HEK293T (cell line): ENCODE measurements at regions not wholly inside any gene's neighbourhood (a gene's known extent, or its start where the extent isn't known, plus 50 kb on each side); places are given as distances from the start of the nearest gene placed in this dataset.

Experiments
- CTCF ChIA-PET: fragments of 350-600 bp; formaldehyde crosslinking; extraction: SDS; loops from one replicate; lab custom pipeline; 2021; ENCODE audit warnings: antibody characterized with exemption, inconsistent platforms; lab: Yijun Ruan, JAX
- POLR2A ChIA-PET: fragments of 350-600 bp; formaldehyde crosslinking; extraction: SDS; loops from one replicate; lab custom pipeline; 2020; ENCODE audit warnings: antibody characterized with exemption, inconsistent platforms; lab: Yijun Ruan, JAX
- DNase-seq: peaks from one replicate; pipeline ENCODE4 v3.0.0; 2012; ENCODE audit warnings: mixed read lengths; ENCODE audit errors: extremely low spot score
- ARNT ChIP-seq: fragments of 450-650 bp; IDR thresholded peaks from 2 replicates; pipeline ENCODE4 v1.6.1; 2017; ENCODE audit warnings: mild to moderate bottlenecking
- BHLHE40 ChIP-seq: fragments of 450-650 bp; IDR thresholded peaks from 2 replicates; pipeline ENCODE4 v1.6.1; 2016; ENCODE audit warnings: mild to moderate bottlenecking, moderate library complexity, borderline replicate concordance
- CTBP1 ChIP-seq: fragments of 450-650 bp; IDR thresholded peaks from 2 replicates; pipeline ENCODE4 v1.6.1; 2016; ENCODE audit warnings: borderline replicate concordance
- ELF4 ChIP-seq: fragments of 450-650 bp; IDR thresholded peaks from 2 replicates; pipeline ENCODE4 v1.6.1; 2017; ENCODE audit warnings: antibody characterized with exemption
- FOXA1 ChIP-seq: fragments of 450-650 bp; IDR thresholded peaks from 2 replicates; pipeline ENCODE4 v1.6.1; 2016; ENCODE audit warnings: mild to moderate bottlenecking
- FOXK2 ChIP-seq: fragments of 450-650 bp; IDR thresholded peaks from 2 replicates; pipeline ENCODE4 v1.6.1; 2016; ENCODE audit warnings: mild to moderate bottlenecking
- FOXM1 ChIP-seq: fragments of 450-650 bp; IDR thresholded peaks from 2 replicates; pipeline ENCODE4 v1.6.1; 2017; ENCODE audit warnings: mild to moderate bottlenecking, borderline replicate concordance
- HDGF ChIP-seq: fragments of 450-650 bp; IDR thresholded peaks from 2 replicates; pipeline ENCODE4 v1.6.1; 2017; ENCODE audit warnings: antibody characterized with exemption, borderline replicate concordance
- L3MBTL2 ChIP-seq: fragments of 450-650 bp; conservative IDR thresholded peaks from 2 replicates; pipeline ENCODE4 v1.6.1; 2016; ENCODE audit warnings: mild to moderate bottlenecking
- LEF1 ChIP-seq: fragments of 450-650 bp; IDR thresholded peaks from 2 replicates; pipeline ENCODE4 v1.6.1; 2017; ENCODE audit warnings: mild to moderate bottlenecking, borderline replicate concordance
- NFRKB ChIP-seq: fragments of 450-650 bp; IDR thresholded peaks from 2 replicates; pipeline ENCODE4 v1.6.1; 2016; ENCODE audit warnings: mild to moderate bottlenecking, moderate library complexity
- SP1 ChIP-seq: fragments of 450-650 bp; IDR thresholded peaks from 2 replicates; pipeline ENCODE4 v1.6.1; 2017
- SUZ12 ChIP-seq: fragments of 450-650 bp; IDR thresholded peaks from 2 replicates; pipeline ENCODE4 v1.6.1; 2016; ENCODE audit warnings: mild to moderate bottlenecking
- TARDBP ChIP-seq: fragments of 450-650 bp; IDR thresholded peaks from 2 replicates; pipeline ENCODE4 v1.6.1; 2016
- ZNF384 ChIP-seq: fragments of 450-650 bp; IDR thresholded peaks from 2 replicates; pipeline ENCODE4 v1.6.1; 2016
- TF ChIP-seq, protein P1 (sequence below): fragments of 450-650 bp; IDR thresholded peaks from 2 replicates; pipeline ENCODE4 v1.6.1; 2016

- TF ChIP-seq TARDBP, result no peak
- TF ChIP-seq FOXK2, result no peak
- no peak for TF ChIP-seq ELF4
- no peak for TF ChIP-seq HDGF
- no peak for TF ChIP-seq ARNT
- TF ChIP-seq ZNF384, result no peak
- TF ChIP-seq, protein P1, sequence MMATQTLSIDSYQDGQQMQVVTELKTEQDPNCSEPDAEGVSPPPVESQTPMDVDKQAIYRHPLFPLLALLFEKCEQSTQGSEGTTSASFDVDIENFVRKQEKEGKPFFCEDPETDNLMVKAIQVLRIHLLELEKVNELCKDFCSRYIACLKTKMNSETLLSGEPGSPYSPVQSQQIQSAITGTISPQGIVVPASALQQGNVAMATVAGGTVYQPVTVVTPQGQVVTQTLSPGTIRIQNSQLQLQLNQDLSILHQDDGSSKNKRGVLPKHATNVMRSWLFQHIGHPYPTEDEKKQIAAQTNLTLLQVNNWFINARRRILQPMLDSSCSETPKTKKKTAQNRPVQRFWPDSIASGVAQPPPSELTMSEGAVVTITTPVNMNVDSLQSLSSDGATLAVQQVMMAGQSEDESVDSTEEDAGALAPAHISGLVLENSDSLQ, result no peak
- TF ChIP-seq CTBP1, result no peak
- no peak for TF ChIP-seq SUZ12
- TF ChIP-seq LEF1, result no peak
- TF ChIP-seq NFRKB, result no peak
- no peak for TF ChIP-seq FOXM1
- TF ChIP-seq FOXA1, result no peak
- TF ChIP-seq BHLHE40, result no peak
- no peak for TF ChIP-seq SP1
- no peak for DNase-seq
- CTCF ChIA-PET, result no interaction called here
- POLR2A ChIA-PET, result no interaction called here
These were observed 343.9 kb upstream of the MMADHC start for GRCh38 chr2:149931486-149931885.

DNA sequence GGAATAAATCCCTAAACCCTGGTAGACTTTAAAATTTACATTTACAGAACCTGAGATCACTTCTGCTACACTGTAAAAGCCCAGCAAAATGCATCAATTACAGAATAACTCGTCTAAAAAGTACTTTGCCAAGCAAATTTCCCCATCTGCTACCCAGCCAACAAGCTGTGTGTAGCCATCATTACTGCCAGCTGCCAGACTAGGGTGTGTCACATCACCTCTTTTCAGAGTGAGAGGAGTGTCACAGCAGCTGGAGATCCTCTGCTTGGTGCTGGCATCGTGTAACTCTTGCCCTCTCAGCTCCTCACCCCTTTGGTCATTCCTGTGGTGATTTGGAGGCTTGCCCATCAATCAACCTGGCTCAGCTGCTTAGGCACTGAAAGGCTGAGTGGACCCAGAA lies 340.4 kb upstream of the MMADHC start:
- POLR2A ChIA-PET, result no interaction called here
- TF ChIP-seq CTBP1 (no peak), BHLHE40 (no peak), HDGF (no peak), LEF1 (no peak), ZNF384 (no peak)
- TF ChIP-seq, protein P1, result no peak
- DNase-seq, result no peak
- CTCF ChIA-PET, result no interaction called here

- DNase-seq, result no peak
- TF ChIP-seq NFRKB (no peak), BHLHE40 (no peak), CTBP1 (no peak), LEF1 (no peak), FOXM1 (no peak), ELF4 (no peak), TARDBP (no peak), SUZ12 (no peak), HDGF (no peak), ZNF384 (no peak), SP1 (no peak), FOXA1 (no peak), FOXK2 (no peak), L3MBTL2 (no peak), ARNT (no peak)
- TF ChIP-seq, protein P1, result no peak
- ChIA-PET CTCF (no interaction called here), POLR2A (no interaction called here)
These were observed 338.6 kb upstream of the MMADHC start for GRCh38 chr2:149926149-149926548.

- DNase-seq, result no peak
- CTCF ChIA-PET, result no interaction called here
- TF ChIP-seq LEF1 (no peak), SUZ12 (no peak), ELF4 (no peak), FOXM1 (no peak), FOXA1 (no peak), FOXK2 (no peak), SP1 (no peak), TARDBP (no peak)
- POLR2A ChIA-PET, result no interaction called here
These were observed 337.1 kb upstream of the MMADHC start for GRCh38 chr2:149924549-149925213.

DNA sequence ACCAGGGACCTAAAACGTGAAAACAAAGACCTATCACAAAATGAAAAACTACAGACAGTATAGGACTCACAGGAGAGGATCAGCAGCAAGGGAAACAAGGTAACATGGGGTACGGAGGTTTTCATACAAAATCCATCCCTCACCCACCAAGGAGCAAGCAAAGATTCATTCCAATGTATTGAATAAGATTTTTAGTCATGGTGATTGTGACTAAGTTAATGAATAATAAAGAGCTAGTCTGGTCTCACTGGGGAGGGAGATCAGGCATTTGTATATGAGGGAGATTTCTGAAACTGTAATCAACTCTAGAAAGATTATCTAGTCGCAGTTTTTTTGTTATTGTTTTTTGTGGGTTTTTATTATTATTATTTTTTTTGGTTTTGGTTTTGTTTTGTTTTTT lies 336.5 kb upstream of the MMADHC start:
- no peak for DNase-seq
- ChIA-PET POLR2A (no interaction called here), CTCF (no interaction called here)
- TF ChIP-seq LEF1, result no peak
- no peak for TF ChIP-seq TARDBP
- TF ChIP-seq FOXK2, result no peak
- no peak for TF ChIP-seq ELF4
- no peak for TF ChIP-seq SUZ12
- no peak for TF ChIP-seq ARNT
- TF ChIP-seq SP1, result no peak
- no peak for TF ChIP-seq FOXA1
- no peak for TF ChIP-seq CTBP1
- TF ChIP-seq FOXM1, result no peak
- no peak for TF ChIP-seq HDGF
- no peak for TF ChIP-seq BHLHE40

DNA sequence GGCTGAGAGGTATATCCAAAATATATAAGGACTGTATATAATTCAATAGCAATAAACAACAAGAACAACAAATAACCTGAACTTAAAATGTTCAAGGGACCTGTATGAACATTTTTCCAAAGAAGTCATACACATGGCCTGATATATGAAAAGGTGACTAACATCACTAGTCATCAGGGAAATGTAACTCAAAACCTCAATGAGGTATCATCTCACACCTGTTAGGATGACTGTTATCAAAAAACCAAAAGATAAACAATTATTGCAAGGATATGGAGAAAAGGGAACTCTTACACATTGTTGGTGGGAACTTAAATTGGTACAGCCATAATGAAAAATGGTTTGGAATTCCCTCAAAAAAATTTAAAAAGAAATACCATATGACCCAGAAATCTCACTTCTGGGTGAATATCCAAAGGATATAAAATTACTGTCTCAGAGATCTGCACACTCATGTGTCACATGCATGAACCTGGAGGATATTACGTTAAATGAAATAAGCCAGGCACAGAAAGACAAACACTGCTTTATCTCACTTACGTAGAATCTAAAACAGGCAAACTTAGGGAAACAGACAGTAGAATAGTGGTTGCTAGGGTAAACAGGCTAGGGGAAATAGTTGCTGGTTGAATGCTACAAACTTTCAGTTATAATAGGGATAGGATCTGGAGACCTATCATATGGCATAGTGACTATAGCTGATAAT lies 334.5 kb upstream of the MMADHC start:
- ChIA-PET CTCF (no interaction called here), POLR2A (no interaction called here)
- DNase-seq, result no peak
- no peak for TF ChIP-seq FOXA1
- no peak for TF ChIP-seq LEF1
- TF ChIP-seq L3MBTL2, result no peak
- TF ChIP-seq CTBP1, result no peak
- no peak for TF ChIP-seq FOXM1
- no peak for TF ChIP-seq SP1
- TF ChIP-seq ELF4, result no peak
- no peak for TF ChIP-seq ARNT
- no peak for TF ChIP-seq TARDBP
- no peak for TF ChIP-seq HDGF
- no peak for TF ChIP-seq SUZ12
- no peak for TF ChIP-seq ZNF384
- TF ChIP-seq NFRKB, result no peak
- TF ChIP-seq, protein P1, result no peak
- TF ChIP-seq FOXK2, result no peak
- no peak for TF ChIP-seq BHLHE40
